ENCODE measurements at regions not wholly inside any gene's neighbourhood (a gene's known extent, or its start where the extent isn't known, plus 50 kb on each side); places are given as distances from the start of the nearest gene placed in this dataset.

DNA sequence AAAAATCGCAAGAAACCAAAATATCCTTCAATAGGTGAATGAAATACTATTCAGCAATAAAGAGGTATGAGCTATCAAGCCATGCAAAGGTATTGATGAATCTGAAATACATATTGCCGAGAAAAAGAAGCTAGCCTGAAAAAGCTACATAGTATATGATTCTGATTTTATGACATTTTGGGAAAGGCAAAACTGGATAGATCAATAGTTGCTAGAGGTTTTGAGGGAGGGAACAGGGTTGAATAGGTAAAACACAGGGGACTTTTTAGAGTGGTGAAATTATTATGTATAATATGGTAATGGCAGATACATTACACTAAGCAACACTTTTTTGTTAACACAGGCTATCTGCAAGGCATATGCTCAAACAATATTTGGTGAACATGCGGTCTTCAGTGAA lies 327.6 kb upstream of the ADAMTSL1 start:
- no peak for DNase-seq

GRCh38 chr9:18149471-18150011 lies 324.4 kb upstream of the ADAMTSL1 start:
- DNase-seq = no peak

DNA sequence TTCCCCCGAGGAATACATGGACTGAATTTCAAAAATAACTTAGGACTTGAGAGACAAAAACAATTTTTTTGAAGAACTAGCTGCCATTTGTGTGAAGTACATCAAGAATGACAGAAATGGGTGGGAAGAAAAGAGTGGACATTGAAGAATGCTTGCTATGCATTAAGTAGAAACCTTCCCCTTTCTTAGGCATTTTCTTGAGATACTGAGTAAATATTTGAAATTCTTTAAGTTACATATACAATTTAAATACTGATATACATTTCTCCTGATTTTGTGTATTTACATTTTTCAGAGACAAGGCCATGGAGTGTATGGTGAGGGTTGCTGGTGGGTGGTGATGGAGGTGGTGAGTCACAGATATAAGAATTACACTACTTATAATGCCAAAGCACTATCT lies 319.3 kb upstream of the ADAMTSL1 start:
- no peak for DNase-seq

GRCh38 chr9:18159254-18159653 lies 314.7 kb upstream of the ADAMTSL1 start:
- DNase-seq = peak; percentile 9

GRCh38 chr9:18163146-18163545 lies 310.8 kb upstream of the ADAMTSL1 start:
- DNase-seq = no peak

DNA sequence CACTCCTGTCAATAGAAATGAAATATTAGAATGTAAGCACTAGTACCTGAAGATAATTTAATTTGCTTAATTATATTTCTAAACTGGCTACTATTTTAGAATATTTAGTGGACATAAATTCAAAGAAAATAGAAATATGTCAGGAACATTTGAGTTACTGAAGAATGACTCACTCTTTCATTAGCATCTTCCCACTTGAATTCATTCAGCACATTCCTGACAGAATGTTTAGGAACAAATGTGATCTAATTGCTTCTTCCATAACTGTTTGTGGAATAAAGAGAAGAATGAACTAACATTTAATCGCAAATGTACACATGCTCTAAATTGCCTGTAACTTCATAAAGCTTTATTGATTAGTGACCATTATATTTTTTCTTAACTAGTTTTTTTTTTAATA lies 306.2 kb upstream of the ADAMTSL1 start:
- DNase-seq = no peak

DNA sequence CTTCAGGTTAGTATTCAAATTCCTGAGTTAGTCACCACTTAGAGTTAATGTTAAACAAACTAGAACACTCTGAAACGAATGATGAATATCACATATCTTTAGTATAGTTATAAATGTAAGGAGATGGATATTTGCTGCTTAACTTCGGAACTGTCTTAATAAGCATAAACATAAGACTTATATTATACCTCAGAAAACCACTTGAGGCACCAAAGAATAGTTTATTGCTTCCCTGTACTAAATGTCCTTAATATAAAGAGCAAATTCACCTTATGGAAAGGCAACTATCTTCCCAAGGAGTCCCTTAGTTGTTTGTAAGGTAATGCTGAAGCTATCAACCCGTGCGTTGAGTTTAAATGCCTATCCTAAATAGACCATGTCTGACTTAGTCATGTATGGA lies 300.0 kb upstream of the ADAMTSL1 start:
- DNase-seq = no peak

DNA sequence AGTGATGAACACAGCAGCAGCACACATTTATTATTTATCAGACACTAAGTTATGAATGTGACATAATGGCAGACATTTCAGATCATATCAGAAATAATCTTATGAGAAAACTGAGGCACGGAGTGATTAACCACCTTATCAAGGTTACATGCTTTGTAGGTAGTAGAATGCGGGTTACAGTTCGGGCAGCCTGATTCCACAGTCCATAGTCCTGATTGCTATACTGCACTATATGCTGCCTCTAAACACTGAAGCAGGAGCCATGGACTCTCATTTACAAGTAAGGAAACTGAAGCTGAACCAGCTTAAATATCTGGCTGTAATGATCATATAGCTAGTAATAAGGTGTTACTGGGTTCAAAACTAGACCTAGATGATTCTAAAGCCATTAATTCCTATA lies 291.3 kb upstream of the ADAMTSL1 start:
- no peak for DNase-seq

DNA sequence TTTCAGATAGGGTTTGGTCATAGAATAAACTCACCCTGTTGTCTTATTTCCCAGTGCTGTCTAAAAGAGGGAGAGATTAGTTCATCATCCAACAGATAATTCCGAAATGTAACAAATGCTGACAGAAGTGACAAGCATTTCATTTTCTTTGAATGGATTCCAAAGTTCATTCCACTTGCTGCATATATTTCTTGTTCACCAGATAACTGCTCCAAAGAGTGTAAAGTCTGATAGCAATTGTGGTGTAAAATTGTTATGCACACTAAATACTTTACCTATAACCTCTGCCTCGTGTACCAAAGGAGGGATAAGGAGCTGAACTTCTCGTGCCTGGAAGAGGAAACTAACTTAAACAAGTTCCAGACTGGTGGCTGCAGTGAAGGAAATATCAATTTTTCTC lies 290.0 kb upstream of the ADAMTSL1 start:
- DNase-seq = no peak

DNA sequence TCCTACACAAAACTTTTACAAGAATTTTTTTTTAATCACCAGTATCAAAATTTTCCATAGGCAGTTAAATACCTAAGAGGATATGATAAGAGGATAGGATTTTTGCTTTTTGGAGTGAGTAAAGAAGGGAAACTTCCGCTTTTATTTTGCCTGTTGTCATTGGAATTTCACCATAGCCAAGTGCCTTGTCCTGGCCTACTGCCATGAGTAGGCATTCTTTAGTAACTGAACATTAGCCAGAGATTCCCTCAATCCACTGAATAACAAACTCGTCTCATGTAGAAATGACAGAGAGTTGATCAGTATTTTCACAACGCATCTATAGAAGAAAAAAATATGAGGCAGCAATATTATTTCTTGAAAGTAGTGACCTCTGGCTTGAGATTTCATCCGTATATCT lies 289.6 kb upstream of the ADAMTSL1 start:
- DNase-seq = no peak

GRCh38 chr9:18185196-18185595 lies 288.8 kb upstream of the ADAMTSL1 start:
- DNase-seq = no peak

GRCh38 chr9:18188971-18189370 lies 285.0 kb upstream of the ADAMTSL1 start:
- DNase-seq = no peak

GRCh38 chr9:18189871-18190670 lies 283.9 kb upstream of the ADAMTSL1 start:
- DNase-seq = no peak

DNA sequence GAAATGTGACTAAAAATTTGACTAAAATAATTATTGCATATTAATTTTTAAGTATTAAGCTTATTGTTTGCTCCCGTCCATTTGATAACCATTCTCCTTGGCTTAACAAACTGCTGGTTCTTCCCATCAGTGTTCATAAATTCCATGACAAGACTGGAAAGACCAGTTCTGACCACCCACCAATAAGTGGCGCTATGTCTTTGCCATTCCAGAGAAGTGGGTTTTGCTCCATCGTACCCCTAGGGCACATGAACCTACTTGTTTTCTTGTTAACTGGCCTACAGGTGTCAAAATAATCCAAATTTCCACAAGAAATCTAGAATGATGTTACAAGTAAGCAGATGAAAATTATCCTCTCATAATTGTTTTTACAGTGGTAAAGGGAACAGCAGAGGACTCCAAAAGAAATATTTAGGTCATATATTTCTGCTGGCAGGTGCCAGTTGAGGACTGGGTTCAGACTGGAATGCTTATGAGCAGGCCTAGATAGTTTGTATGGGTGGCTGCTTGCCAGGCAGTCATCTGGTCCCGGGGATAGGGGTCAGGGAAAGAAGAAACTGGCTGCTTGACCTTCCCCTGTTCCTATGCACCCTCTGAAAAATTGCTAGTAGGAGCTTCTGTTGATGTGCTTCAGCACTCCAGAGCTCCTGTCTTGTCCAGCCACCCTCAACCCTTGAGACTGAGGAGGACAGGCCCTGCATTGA lies 283.1 kb upstream of the ADAMTSL1 start:
- no peak for DNase-seq

- DNase-seq = no peak
Observed at GRCh38 chr9:18194316-18194715, 279.6 kb upstream of the ADAMTSL1 start.

GRCh38 chr9:18195223-18195622 lies 278.7 kb upstream of the ADAMTSL1 start:
- DNase-seq = no peak

DNA sequence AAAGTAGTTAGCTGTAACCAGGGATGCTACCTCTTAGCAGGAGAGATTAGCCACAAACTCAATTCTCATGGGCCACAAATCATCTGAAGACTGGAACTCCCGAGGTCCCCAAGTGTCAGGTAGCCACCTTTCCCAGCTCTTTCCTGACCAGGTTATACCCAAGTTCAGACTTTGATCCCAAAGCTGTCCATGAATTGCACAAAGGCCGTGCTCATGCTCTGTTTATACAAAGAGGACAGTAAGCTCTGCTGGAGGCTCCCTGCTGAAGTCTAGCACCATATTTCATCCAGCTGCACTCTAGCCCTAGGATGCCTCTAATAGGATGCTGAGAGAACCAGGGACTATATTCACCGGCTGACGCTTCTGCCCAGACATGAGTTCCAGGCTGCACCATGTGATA lies 271.0 kb upstream of the ADAMTSL1 start:
- DNase-seq = no peak

DNA sequence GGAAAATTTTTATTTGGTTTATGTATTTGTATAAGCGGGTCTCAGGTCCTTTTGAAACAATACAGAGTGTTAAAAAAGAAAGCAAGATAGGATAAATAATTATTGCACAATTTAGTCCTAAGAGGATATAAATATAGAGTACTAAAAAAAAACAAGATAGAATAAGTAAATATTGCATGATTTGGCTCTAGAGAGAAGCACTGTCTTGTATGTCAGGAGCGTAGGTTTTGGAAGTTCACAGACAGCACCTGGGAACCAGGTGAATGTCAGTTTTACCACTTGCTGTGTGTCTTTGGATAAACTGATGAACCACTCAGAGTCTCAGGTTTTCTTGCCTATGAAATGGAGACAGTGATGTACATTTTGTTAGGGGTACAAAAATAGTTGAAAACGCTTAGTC lies 266.2 kb upstream of the ADAMTSL1 start:
- DNase-seq = no peak

DNA sequence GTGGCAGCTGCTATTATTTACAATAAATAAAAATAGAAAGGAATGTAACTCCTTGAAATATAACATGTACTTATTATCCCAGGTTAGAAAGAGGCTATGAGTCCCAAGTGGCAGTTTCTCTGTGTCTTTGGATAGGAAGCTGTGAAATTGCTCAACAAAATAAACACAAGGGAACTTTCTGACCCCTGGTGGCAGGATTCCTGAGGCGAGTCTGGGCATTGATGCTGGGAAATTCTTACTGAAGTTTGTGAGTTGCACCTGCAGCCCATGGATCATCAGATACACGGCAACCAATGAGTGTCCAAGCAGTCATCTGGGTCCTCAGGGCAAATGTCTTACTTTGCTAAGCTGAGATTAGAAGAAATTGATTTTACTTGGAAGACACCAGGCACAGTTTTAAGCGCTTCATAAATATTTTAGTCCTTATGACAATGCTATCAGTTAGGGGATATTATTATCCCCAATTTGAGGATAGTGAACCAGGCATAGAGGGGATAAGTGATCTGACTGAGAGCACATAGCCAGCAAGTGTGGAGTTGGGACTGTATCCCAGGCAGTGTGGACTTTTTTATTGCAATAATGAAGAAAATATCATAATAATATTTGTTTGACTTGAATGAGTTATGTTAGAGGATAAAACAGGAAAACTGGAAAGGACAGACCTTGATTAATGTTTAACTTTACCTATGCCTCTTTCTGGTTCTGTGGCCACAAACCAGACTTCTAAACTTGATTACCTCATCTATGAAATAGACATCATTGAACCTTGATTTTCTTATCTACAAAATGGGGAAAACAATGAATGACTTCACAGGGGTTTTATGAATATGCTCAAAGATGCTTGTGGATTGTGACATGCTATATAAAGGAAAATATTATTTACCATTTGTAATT lies 265.5 kb upstream of the ADAMTSL1 start:
- DNase-seq = peak; percentile 49

DNA sequence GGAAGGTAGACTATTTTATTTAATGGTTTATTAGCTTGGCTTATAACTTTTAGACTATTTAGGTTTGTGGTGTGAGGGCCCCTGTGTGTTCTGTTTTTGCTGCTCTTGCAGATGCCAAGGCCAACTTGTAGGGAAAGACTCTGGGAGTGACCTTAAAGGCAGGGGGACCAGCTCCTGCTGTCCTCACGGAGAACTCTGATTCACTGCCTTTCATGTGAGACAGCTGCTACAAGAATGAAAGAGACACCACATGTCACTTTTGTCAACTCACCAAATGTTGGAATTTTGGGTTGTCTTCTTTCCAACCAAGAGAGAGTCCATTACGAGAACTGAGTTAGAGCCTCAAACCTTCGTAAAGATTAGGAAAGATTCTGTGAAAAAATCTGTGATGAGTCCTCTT lies 258.3 kb upstream of the ADAMTSL1 start:
- no peak for DNase-seq

- DNase-seq = no peak
Observed at GRCh38 chr9:18216376-18216775, 257.6 kb upstream of the ADAMTSL1 start.

- DNase-seq = no peak
Observed at GRCh38 chr9:18228101-18228500, 245.9 kb upstream of the ADAMTSL1 start.
